Tibial artery (tissue), 4 donors: ENCODE measurements at regions not wholly inside any gene's neighbourhood (a gene's known extent, or its start where the extent isn't known, plus 50 kb on each side); places are given as distances from the start of the nearest gene placed in this dataset.

ENCODE experiments used
- DNase-seq, 2 donors: peaks; one replicate each; pipeline ENCODE4 v3.0.0-alpha.2; 2019
- H3K27ac ChIP-seq, 2 donors: fragments of 200-600 bp; sonication (generic) in 1 of 2; 1 replicate in 1 of 2; 2 replicates in 1 of 2; pipeline ENCODE4 v1.5.1; 2018 to 2019; ENCODE audit warnings: mild to moderate bottlenecking in 1 of 2
- H3K27me3 ChIP-seq, 2 donors: fragments of 200-600 bp; sonication (generic) in 1 of 2; one replicate each; pipeline versions ENCODE4 v1.5.1 to v1.6.0; 2016 to 2019
- H3K36me3 ChIP-seq, 3 donors: fragments of 200-600 bp; sonication (generic) in 2 of 3; one replicate each; pipeline ENCODE4 v1.5.1; 2016 to 2019; ENCODE audit warnings: mild to moderate bottlenecking in 2 of 3
- H3K4me1 ChIP-seq, 4 donors: fragments of 200-600 bp; sonication (generic) in 2 of 4; 1 replicate in 3 of 4; 2 replicates in 1 of 4; pipeline ENCODE4 v1.5.1; 2016 to 2019
- H3K4me3 ChIP-seq, 2 donors: fragments of 200-600 bp; sonication (generic) in 1 of 2; 1 replicate in 1 of 2; 2 replicates in 1 of 2; pipeline ENCODE4 v1.5.1; 2018 to 2019; ENCODE audit warnings: mild to moderate bottlenecking in 2 of 2
- H3K9me3 ChIP-seq, 3 donors: fragments of 200-600 bp; sonication (generic) in 1 of 3; one replicate each; pipeline ENCODE4 v1.5.1; 2016 to 2019
- intact Hi-C: fragments of 100-400 bp; cut with DNase I; formaldehyde crosslinking; loops from one replicate; pipeline ENCODE4 v1.15.0; 2023; ENCODE audit warnings: low total_unique reads
- TF ChIP-seq, protein P1 (sequence below), 2 experiments: fragments of 200-600 bp in 1 of 2; fragments of 450-650 bp in 1 of 2; IDR thresholded peaks; one replicate each; pipeline ENCODE4 v1.5.1; 2017 to 2019; ENCODE audit warnings: antibody characterized with exemption in 2 of 2, mild to moderate bottlenecking in 1 of 2, moderate library complexity in 1 of 2

DNA sequence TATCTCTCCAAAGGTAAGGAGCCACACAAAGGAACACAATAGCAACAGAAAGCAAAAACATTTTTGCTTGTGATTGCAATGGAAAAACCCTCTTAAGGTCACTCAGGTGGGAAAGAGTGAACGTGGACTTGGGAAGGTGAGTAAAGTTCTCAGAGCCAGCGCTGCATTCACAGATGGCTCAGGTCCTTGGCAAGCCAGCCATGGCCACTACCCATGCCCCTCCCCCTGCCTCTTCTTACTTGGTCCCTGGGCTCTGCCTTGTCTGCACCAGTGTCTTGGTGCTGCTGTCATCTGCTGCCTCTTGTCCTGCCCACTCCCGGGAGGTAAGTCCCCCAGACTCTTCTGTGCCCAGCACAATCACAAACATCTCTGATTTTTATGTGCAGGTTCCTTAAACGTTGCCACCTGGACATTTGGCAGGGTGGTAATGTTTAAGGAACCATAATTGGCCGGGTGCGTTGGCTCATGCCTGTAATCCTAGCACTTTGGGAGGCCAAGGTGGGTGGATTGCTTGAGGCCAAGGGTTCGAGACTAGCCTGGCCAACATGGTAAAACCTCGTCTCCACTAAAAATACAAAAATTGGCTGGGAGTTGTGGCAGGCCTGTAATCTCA is 74.6 kb downstream of the FEM1C start:
- H3K9me3 ChIP-seq, result no peaks in the 10 kb centered on the region
- H3K4me1 ChIP-seq, result peaks cover 0 to 8% (median 0%) of the 10 kb centered on the region in 4 donors
- no peaks in the 10 kb centered on the region for H3K36me3 ChIP-seq
- no peak for DNase-seq
- intact Hi-C loops, result no loop called here
- H3K27ac ChIP-seq, result no peak overlapping the region
- no peaks in the 10 kb centered on the region for H3K27me3 ChIP-seq
- no peak overlapping the region for H3K4me3 ChIP-seq
- TF ChIP-seq, protein P1, sequence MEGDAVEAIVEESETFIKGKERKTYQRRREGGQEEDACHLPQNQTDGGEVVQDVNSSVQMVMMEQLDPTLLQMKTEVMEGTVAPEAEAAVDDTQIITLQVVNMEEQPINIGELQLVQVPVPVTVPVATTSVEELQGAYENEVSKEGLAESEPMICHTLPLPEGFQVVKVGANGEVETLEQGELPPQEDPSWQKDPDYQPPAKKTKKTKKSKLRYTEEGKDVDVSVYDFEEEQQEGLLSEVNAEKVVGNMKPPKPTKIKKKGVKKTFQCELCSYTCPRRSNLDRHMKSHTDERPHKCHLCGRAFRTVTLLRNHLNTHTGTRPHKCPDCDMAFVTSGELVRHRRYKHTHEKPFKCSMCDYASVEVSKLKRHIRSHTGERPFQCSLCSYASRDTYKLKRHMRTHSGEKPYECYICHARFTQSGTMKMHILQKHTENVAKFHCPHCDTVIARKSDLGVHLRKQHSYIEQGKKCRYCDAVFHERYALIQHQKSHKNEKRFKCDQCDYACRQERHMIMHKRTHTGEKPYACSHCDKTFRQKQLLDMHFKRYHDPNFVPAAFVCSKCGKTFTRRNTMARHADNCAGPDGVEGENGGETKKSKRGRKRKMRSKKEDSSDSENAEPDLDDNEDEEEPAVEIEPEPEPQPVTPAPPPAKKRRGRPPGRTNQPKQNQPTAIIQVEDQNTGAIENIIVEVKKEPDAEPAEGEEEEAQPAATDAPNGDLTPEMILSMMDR (IDR thresholded peaks at IDR 0.05), result no peak

DNA sequence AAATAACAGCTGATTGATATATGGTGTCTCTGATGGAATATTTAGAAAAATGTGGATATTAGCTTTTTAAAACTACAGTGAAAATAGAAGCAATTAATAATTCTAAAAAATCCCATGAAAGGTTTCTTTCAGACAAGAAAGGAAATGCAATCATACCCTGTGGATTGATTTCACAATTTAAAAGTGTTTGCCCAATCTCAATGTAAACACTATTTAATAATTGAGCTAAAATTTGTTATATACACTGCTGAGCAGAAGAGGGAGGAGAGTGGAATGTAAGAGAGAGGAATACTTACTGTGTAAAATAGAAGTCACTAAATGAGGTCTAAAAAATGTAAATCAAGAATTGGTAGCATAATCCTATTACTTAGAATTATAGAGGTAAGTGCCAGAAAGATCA is 76.9 kb downstream of the FEM1C start:
- TF ChIP-seq, protein P1 (IDR thresholded peaks at IDR 0.05), result no peak
- Histone ChIP-seq H3K36me3 (no peaks in the 10 kb centered on the region), H3K4me1 (peaks cover 0 to 5% (median 0%) of the 10 kb centered on the region in 4 donors), H3K27me3 (no peaks in the 10 kb centered on the region), H3K27ac (no peak overlapping the region), H3K4me3 (no peak overlapping the region), H3K9me3 (no peaks in the 10 kb centered on the region)
- no peak for DNase-seq
- intact Hi-C loops, result no loop called here

DNA sequence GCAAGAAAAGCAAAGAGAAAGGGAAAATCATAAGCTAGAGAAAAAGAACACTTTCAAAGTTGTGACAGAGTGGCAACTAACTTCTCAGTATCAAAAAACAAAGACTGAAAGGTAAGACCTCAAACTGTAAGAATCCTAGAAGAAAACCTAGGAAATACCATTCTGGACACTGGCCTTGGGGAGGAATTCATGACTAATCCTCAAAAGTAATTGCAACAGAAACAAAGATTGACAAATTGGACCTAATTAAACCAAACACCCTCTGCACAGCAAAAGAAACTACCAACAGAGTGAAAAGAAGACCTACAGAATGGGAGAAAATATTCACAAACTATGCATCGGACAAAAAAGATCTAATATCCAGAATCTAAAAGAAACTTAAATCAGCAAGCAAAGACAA is 79.1 kb downstream of the FEM1C start:
- intact Hi-C loops, result no loop called here
- TF ChIP-seq, protein P1 (IDR thresholded peaks at IDR 0.05), result no peak

DNA sequence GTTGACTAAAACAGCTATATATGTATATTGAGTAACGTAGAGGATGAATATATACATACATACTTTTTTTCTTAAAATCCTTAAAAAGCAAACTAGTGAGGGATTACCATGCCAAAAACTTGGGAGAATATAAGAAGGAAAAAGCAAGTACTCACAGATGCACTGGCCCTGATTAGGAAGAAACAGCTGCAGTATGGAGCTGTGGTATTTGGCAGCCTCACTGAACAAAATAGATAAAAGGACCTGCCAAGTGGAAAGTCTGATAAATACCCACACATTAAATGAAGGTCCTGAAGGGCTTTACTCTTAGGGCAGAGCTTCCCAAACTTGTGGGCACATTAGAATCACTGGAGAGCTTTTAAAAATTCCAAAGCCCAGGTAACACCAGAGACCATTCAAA is 80.6 kb downstream of the FEM1C start:
- intact Hi-C loops, result no loop called here
- Histone ChIP-seq H3K36me3 (no peaks in the 10 kb centered on the region), H3K9me3 (no peaks in the 10 kb centered on the region), H3K27ac (no peak overlapping the region), H3K4me3 (no peak overlapping the region), H3K27me3 (no peaks in the 10 kb centered on the region), H3K4me1 (peaks cover 0 to 4% (median 0%) of the 10 kb centered on the region in 4 donors)
- DNase-seq, result no peak
- TF ChIP-seq, protein P1 (IDR thresholded peaks at IDR 0.05), result no peak

More for the DNA sequence above, 79.1 kb downstream of the FEM1C start:
- Histone ChIP-seq H3K4me1 (no peaks in the 10 kb centered on the region), H3K36me3 (no peaks in the 10 kb centered on the region), H3K4me3 (no peak overlapping the region), H3K27me3 (no peaks in the 10 kb centered on the region), H3K9me3 (no peaks in the 10 kb centered on the region), H3K27ac (no peak overlapping the region)
- no peak for DNase-seq

DNA sequence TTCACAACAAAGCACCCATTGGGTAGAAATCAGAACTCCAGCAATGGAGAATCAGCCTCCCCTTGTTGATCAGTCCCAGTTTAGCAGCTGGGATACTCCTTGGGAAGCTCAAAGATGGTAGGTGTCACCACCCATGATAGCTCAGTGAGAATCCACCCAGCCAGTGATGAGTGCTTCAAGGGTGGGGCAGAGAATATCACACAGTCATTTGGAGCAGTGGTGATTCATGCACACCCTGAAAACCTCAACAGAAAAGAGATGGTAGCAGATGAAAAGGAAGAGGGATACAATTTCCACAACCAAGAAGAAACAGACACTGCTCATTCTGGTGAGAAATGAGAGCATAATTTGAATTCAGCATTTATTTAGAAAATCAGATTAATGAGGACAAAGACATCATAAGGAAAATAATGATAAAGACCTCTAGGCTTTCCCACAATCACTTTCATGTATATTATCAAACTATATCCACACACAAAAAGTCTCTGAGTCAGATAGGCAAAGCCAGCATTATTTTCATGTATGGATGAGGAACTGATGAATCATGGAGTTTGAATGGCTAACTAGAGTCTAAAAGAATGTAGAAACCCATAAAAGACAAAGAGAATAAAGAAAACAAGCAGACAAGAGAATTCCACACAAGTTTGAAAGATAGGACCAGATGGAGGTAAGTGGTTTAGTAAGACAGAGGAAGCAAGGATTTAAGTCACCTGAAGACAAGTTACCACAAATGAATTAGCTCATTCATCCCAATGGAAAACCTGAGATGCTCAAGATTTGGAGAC is 82.9 kb downstream of the FEM1C start:
- intact Hi-C loops, result no loop called here
- Histone ChIP-seq H3K36me3 (no peaks in the 10 kb centered on the region), H3K4me3 (no peak overlapping the region), H3K4me1 (peaks cover 0 to 4% (median 0%) of the 10 kb centered on the region in 4 donors), H3K27ac (no peak overlapping the region), H3K9me3 (no peaks in the 10 kb centered on the region), H3K27me3 (no peaks in the 10 kb centered on the region)
- TF ChIP-seq, protein P1 (IDR thresholded peaks at IDR 0.05), result no peak
- no peak for DNase-seq
